ENCODE measurements at regions not wholly inside any gene's neighbourhood (a gene's known extent, or its start where the extent isn't known, plus 50 kb on each side); places are given as distances from the start of the nearest gene placed in this dataset.

DNA sequence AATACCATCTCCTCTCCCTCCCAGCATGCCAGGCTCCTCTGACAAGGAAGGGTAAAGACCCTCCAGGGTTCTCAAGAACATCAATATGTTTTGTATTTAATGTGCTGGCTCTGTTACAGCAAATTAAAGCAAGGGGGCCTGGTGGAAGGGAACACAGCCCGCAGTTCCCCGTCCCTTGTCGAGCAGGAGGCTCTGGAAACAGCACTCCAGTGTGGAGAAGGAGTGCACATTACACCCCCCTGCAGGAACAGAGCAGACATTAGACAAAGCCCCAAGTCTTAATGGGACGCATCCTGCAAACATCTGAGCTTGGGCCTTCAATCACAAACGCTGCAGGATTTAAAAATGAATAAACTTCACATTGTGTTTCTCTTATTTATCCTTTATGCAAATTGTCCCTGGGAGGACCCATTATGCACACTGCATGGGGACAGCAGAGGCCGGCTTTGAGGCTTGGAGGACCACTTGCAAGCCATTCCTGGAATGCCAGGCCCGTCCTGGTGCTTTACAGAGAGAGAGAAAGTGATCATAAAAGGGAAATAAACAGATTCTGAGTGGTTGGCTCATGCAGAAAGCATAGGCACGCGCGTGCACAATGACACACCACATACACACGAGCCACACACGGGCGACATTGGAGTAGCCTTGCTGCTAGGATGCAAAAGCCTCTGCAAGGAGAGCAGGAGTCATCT, 328.7 kb downstream of the SMAD2 start:
- no peak for DNase-seq (ENCODE audit: low spot score)

DNA sequence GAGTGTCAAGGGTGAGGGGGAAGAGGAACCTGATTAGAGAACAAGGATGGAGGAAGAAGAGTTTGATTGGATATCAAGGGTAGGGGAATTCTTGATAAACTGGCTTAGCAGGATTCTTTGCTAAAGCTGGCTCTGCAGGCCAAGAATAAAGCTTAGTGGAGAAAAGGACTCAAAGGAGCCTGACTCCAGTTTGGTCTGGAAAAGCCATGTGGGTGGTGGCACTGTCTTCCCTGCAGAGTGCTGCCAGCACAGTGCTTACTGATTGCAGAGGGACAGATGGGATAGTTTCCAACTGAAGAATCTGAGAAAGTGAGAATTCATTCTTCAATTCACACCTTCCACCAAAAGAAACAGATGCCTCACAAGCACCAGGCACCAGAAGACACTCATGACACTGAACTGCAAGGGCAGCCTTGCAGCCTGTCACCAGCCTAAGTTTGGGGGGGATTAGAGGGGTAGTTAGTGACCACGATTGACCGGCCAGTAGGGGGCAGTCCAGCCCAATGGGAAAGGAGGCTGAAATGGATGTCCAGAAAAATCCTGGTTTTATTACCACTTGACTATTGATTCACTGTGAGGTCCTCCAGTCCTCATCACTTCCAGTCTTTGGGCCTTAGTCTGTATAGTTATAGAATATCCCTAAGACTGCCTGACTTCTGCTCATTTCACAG, 334.5 kb downstream of the SMAD2 start:
- no peak for DNase-seq (ENCODE audit: low spot score)

DNA sequence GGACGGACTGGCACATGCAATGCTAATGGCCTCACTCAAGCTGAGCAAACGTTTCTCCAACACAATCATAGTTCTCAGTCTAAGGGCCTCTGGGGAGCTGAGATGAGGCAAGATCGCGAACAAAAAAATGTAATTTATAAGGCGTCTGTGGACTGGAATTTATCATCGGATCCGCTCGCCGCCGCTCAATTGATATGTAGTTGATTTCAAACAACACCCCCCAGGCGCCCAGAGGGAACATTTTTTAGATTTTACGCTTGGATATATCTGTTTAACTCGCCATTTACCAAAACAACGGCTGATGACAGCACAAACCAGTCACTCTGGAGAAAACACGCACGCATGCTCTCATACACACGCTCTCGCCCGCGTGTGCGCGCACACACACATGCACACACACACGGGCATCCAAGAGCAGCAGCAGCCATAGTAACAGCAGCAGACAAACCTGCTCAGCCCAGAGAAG, 335.8 kb downstream of the SMAD2 start:
- no peak for DNase-seq (ENCODE audit: low spot score)

DNA sequence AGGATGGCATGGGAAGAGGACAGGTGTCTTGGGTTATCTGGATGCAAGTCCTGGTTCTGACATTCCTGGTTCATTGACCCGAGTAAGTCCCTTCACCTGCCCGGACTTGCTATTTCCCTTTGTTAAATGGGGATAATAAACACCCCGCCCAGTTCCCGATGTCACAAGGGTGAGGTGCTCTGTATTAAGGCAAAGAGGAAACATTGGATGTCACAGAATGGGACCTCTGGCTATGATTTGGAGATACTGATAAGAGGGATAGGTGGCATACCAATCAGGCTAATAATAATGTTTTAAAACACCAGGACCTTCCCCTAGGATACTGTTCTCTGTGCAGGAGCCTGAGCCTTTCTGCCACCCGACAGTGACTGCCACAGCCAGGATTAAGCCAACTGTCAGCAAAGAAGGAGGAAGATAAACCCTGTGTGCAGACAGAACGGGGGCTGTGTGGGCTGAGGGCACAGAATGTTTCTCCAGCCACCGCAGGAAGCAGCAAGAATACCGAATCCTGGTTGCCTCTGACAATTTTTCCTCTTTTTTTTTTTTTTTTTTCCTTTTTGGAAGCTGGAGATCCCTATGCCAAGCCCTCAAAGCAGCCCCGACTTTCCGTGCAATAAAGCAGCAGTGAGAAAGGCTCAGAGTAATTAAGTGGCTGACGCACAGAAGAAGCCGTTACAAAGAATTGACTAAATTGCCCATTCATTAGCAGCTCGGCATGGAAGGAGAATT, 336.6 kb downstream of the SMAD2 start:
- no peak for DNase-seq (ENCODE audit: low spot score)

DNA sequence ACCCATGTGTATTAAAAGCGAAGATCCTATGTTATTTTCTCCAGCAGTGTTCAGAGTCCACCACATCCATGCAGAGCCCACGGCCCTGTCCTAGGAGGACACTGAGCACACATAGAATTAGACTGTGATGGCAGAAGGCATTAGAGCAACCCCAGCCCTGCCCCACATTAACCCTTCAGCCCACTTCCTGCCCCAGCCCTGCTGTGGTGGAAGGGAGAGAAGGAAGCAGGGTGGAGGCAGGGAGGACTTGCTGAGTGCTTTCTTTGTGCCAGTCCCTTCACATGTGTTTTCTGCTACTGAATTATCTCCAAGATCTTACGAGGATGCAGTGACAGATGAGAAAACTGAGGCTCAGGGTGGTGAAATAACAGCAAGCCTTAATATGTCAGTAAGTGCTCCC, 339.0 kb downstream of the SMAD2 start:
- no peak for DNase-seq (ENCODE audit: low spot score)

DNA sequence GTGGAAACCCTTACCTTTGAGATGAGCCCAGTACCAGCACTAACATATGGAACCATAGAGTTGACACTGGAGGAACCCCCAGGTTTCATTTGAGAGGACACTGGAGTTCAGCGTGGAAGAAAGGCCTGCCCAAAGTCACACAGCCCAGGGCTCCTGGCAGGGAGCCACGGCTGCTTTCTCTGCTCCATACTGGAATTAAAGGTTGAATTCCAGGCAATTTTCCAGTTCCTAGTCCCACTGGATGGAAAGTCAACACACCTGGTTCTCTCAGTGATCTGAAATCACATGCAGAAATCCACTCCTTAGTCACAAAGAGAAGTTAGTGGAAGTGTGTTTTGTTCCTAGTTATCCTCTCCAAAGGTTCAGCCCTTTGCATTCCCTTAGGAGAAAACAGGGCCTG, 336.1 kb upstream of the SKOR2 start:
- DNase-seq (ENCODE audit: low spot score), result no peak

DNA sequence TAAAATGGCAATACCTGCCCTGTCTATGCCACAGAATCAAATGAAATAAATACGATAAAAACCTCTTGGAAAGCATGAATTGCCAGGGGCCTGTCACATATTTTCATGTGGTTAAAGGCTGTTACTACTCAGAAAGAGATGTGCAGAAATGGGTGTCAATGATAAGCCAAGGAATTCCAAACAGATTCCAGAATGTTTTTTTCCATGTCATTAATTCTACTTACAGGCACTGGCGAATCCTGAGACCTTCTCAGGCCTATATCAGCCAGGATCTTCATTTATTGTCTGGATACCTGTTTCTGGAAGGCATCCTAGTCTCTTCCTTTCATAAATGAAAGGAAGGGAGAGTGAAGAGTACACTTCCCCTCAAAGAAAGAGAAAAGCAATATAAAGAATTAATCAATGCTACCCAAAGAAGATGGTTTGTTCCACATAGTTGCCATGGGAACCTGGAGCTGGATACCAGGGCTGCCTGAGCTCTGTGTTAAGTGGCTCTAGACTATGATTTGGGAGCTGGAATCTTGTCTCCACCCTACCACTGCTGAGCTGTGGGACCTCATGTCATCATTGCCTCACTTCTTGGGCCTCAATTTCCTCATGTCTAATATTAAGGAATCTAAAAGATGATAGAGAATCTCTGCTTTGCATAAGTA, 335.1 kb upstream of the SKOR2 start:
- no peak for DNase-seq (ENCODE audit: low spot score)

DNA sequence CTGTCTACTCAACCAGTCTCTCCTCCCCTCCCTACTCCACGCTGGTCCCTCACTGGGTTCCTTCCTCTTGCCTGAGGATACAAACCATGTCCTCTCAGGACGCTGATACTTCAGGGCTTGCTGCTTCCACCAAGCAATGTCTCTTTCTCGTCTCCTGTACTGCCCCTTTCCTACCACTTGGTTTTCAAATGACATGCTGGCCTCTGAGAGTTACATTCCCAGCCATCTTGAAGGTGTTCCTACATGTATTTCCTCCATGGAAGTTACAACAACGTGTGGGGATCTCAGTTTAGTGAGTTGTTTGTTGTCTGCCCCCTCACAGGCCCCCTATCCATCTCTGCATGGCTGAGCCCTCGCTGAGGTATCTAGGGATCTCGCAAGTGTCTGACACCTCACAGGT, 334.5 kb upstream of the SKOR2 start:
- DNase-seq (ENCODE audit: low spot score), result no peak

DNA sequence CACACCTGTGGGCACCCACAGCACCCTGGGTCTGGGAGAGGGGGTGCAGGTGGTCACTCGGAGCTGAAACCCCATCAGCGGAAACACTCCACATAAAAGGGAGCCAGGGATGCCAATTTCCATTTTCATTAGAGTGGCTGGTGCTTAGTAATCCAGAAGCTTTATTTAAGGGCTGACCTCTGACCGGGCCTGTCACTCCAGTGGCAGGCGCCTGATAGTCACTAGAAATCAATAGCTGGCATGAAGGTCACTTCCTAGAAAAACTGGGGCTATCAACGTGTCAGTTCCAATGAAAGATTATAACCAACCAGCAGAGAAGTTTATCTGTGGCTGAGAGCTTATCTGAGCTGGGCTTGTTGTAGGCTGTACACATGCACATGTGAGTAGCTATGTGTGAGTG, 333.7 kb upstream of the SKOR2 start:
- DNase-seq (ENCODE audit: low spot score), result no peak

DNA sequence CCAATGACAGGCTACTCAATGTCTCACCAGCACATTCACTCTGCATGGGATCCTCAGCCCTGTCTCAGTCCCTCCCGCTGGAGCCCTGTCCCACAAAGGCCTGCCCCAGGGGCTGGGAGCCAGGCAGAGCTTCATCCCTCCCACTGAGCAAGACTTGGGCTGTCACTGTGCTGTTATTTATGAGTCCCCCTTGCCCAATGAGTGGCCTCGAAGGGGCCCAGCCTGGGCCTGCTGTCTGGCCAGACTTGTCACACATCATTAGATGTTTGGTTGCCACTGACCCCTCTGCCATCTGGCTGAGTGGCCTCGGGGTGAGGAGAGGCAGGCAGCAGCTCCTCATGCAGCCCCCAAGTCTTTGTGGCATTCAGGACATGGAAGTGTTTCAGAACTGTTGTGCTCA, 330.6 kb upstream of the SKOR2 start:
- no peak for DNase-seq (ENCODE audit: low spot score)

DNA sequence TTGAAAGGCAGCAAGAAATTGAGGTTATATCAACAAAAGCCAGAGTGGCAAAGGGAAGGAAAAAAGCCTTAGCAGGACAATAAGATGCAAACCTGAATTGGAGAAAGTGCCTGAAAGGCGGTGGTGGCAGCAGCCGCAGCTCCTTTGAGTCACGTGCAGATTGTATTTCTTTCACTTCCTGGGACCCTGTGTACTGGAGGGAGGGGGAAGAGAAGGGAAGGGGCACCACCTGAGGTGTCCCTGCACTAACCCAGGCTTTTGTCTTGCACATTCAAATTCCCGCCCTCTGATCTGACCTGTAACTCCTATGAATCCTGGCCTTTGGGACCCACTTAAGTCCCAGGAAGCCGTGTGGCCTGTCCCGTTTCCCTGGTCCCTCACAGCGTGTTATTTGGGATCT, 326.1 kb upstream of the SKOR2 start:
- no peak for DNase-seq (ENCODE audit: low spot score)

DNA sequence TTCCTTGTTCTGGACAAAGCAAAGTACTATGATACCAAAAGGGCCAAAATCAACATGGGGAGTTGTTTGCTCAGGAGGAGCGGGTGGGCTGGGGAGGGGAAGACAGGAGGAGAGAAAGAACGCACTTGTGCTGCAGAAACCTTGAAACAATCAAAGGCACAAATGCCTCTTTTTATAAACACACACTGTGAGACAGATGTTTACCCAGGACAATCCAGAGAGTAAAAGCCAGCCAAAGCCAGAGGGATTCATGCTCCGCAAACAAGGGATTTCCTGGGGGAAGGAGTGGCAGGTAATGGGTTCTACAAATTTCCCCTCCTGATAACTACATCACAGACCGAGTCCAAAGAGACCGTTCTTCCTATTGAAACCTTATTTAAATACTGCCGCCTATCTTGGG, 323.5 kb upstream of the SKOR2 start:
- DNase-seq (ENCODE audit: low spot score), result no peak

DNA sequence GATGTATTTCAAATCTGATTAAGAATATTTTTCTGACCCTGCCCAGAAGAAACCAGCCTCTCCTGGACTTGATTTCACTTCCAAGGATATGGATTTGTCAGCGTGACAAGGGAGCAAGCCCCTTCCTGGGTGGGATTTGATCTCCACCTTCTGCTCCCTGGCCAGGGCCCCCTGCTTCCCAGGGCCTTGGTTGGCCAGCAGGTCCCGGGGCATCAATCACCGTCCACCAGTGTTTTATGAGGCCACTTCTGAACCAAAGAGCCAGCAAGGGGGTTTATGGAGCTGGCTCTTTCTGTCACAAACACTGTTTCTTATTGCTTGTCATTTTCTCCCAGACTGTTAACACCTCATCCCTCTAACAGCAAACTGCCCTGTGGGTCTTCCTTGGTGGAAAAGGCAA, 320.5 kb upstream of the SKOR2 start:
- no peak for DNase-seq (ENCODE audit: low spot score)

DNA sequence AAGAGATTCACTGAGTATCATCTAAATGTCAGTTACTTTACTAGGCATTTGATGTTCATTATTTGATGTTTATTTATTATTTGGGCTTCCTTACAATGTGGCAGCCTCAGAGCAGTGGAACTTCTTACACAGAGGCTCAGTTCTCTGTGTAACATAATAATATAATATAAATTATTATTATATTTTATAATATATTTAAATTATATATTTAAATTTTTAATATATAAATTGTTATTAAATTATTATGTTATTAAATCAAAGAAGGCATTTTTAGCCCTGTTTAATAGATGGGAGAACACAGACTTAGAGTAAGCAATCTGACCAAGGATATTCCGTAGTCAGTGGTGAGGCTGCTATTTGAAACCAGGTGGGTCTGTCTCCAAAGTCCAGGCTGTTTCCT, 315.3 kb upstream of the SKOR2 start:
- DNase-seq (ENCODE audit: low spot score), result no peak

DNA sequence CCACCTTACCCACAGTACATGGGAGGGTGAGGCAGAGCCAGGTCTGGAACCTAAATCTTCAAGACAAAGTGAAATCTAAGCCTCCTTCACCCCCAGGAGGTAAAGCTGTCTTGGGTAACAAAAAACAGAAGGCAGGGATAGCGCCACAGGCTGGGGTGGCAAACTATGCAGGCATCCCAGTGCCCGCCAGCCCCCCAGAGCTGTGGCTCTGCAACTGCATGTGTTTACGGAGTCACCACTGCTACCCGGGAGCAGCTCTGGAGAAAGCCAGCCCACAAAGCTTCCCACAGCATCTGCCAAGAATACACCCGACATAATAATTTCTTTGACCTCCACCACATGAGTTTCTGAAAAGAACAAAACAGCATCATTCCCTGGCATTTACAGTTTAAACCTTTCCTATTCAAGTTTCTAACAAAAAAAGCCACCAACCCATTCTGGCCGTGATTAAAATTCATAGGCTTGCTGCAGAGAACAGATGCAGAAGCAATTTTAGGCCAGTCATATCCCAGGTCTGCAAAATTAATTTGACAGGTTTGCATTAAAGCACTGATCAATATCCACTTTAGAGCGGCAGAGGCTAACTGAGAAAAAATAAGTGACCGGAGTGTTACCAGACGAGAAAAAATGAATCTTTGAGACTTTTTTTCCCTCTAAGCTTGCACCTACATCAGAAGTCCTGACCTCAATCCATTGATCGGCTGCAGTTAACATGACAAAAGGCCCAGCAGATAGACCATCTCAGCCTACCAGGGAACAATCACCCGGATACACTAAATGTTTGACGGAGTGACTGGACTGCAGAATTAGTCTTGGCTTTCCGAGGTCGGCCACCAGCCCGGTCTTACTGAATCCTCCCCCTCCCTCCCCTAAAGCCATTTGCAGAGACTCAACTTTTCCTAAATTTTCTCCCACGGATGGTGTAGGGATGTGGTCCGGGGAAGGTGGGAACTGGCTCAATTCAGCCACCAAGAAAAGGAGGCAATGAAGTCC, 309.6 kb upstream of the SKOR2 start:
- no peak for DNase-seq (ENCODE audit: low spot score)

DNA sequence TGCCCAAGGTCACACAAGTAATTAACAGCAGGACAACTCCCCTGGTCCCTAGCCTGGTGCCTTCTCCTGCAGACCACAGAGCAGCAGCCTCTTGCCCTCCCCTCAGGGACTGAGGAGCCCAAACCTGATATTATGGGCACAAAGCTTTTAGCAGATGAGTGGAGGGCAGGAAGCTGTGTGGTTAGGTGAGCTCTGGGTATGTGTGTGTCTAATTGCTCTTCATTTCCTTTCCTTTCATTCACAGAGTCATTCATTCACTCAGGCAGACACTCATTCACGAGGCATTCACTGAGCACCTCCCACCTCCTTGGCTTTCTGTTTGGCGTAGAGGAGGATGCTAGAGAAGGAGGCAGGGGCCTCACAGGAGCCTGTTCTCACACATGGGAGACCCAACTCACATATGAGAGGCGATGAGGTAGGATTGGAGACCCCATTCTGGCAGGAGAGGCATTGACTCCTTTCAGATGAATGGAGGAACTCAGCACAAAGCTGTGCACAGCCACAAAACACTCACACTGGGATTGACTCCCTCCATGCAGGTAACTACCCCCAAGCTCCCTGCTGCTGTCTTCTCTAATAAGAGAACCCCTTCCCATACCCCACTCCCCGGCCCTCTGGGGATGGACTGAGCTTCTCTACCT, 306.8 kb upstream of the SKOR2 start:
- DNase-seq (ENCODE audit: low spot score), result no peak

DNA sequence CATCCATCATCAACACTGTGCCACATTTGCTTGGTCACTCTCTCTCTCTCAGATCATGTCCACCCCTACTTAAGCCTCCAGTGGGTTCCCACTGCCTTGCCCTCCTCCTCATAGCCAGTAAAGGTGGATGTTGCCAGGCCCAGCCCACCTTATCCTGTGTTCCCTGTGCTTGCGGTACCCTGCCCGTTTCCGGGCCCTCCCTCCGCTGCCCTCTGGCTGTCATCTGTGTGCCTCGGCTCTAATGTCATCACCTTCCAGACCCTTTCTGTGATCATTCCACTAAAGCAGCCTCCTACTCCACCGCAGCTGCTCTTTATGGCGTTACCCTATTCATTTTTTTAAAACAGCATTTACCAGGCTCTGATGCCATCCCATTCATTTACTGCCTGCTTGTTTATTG, 305.7 kb upstream of the SKOR2 start:
- DNase-seq (ENCODE audit: low spot score), result no peak

DNA sequence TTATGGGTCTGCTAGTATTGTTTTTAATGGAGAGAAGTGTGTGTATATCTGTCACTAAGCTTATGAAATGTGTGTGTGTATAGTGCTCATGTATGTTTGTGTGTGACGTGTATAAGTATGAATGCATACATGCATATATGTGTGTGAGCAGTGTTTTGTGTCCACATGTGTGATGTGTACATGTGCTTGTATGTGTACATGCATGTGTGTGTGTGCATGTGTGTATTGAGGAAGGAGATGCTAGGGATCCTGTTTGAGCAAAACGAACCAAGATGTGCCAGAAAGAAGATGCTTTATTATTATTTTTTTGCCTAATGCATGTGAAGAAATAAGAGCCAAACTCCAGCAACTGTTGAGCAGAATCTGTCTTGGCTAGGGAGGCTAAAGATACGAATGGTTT, 301.3 kb upstream of the SKOR2 start:
- DNase-seq (ENCODE audit: low spot score), result no peak

DNA sequence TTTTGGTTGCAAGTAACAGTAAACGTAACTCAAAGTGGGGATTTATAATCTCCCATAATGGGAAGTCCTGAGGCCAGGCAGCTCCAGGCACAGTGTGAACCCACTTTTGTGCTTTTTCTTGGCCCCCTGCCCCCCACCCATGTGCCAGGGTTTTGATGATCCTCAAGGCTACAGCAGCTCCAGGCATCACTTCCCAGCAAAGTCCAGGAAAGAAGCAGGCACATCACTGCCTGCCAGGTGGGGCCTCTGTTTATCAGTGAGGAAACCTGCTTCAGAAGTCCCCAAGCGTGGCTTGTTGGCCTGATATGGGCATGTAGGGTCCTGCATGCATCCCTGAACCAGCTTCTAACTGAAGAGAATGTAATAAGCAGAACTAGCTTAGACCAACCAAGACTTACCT, 299.2 kb upstream of the SKOR2 start:
- DNase-seq (ENCODE audit: low spot score), result no peak

DNA sequence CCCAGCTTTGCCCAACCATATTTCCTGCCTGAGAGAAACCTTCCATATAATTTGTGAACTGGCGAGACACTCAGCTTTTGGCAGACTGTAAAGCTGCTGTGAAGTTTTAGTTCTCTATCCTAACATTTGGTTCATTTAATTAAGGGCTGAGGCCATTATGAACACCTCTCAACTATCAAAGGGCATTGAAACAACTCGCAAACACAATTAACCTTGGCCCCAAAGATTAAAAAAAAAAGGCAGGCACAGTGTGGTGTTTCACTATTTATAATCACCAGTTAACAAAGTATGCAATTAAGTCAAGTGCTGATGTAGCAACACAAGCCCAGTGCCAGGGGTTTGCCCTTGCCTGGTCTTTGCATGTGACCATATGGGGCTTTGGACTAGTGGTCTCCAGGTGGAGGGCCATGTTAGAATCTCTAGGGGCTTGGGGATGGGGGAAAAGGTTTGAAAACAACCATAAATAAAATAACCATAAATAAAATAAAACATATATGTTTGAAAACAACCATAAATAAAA, 297.6 kb upstream of the SKOR2 start:
- no peak for DNase-seq (ENCODE audit: low spot score)
